ENCODE measurements at regions not wholly inside any gene's neighbourhood (a gene's known extent, or its start where the extent isn't known, plus 50 kb on each side); places are given as distances from the start of the nearest gene placed in this dataset.

DNA sequence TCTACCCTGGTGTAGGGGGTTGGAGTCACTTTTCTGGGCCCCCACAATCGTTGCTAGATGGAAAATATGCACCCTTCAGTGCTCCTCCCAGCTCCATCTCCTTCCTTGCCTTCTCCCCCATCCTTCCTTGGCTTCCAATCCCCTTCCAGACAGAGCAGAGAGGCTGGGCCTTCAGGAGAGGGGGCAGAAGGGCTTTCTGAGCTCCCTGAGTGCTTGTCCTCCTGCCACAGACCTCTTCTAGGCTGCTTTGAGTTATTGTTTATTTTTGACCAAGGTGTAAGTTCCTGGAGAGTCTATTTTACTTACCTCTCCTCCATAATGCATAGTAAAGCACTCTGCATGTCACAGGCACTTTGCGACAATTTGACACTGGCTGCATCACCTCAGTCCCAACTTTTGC lies 96.4 kb upstream of the CNKSR3 start:
- no peak for TF ChIP-seq GATA3 (IDR thresholded peaks at IDR 0.05; ENCODE audit: low read depth, low read length)
- no peak for TF ChIP-seq GATA2 (IDR thresholded peaks at IDR 0.05; ENCODE audit: low read depth, low read length)

DNA sequence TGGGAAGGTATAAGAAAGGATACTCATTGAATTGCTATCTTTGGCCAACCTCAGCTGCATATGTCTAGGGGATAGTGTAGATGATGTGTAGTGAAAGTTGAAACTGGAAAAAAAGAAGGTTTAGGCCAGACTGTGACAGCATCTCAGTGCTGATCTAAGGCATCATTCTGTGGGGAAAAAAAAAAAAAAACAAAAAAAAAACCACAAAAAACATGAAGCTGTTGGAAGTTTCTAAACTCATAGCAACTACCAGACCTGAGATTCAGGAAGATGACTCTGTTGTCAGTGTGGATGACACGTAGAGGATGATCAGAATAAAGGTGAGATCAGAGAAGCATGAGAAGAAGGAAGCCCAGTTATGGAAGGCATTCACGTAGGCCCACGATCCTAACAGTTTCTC lies 100.8 kb upstream of the CNKSR3 start:
- TF ChIP-seq GATA3 (IDR thresholded peaks at IDR 0.05; ENCODE audit: low read depth, low read length) (no peak), GATA2 (IDR thresholded peaks at IDR 0.05; ENCODE audit: low read depth, low read length) (no peak)

DNA sequence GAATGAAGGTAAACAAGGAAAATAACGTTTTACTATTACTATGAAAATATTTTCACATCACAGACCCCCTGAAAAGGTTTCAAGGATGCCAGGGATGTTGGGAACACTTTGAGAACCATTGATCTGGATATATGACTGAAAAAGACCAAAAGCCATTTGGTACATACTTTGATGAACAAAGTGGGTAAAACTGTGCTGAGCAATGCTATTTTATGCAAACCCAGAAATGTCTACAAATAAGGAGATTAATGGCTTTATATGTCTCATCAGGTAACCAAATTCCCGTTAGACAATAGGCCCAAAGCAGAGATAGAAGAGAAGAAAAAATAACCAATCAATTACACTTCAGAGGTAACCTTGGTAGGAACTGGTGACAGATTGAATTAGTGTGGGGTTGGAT lies 101.4 kb upstream of the CNKSR3 start:
- TF ChIP-seq GATA3 (IDR thresholded peaks at IDR 0.05; ENCODE audit: low read depth, low read length) (no peak), GATA2 (IDR thresholded peaks at IDR 0.05; ENCODE audit: low read depth, low read length) (no peak)

DNA sequence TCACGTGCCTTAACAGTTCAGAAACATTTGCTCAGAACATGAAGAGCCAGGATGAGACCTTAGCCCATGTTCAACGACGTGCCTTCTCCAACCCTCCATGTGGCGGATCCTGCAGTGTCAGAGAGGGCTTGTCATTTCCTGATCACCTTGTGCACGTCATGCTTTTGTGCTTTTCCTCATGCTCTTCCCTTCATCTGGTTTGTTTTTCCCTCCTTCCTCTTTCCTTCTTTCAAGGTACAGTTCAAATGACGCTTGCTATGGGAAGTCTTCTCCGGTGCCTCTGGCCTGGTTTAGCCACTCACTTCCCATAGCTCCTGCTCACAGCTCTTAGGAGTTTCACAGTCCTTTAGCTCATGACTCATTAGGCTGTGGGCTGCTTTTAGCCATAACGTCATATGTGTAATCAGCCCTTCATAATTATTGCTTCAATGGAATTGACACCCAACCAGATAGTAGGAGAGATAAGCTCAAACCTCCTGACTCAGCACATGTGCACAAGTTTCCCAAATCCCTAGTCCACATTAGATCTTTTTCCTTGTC lies 102.7 kb upstream of the CNKSR3 start:
- no peak for TF ChIP-seq GATA3 (IDR thresholded peaks at IDR 0.05; ENCODE audit: low read depth, low read length)
- no peak; the same call in 1 of the 2 replicates for TF ChIP-seq GATA2 (IDR thresholded peaks at IDR 0.05; ENCODE audit: low read depth, low read length)

DNA sequence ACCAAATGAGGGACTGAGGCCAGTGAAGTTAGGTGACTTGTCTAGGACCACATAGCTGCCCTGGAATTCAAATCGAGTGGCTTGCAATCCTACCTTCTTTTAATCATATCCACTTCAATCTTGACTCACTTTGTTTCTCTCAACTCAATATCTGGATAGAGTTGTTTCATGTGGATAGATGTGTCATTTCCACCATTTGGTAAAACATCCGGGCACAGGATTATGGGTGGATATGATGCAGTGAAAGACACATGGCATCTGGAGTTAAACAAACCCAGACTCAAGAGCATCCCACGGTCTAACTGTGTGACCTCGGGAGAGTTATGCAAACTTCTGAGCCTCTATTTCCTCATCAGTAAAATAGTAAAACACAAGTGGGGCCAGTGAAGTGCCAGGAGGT lies 103.6 kb upstream of the CNKSR3 start:
- no peak for TF ChIP-seq GATA2 (IDR thresholded peaks at IDR 0.05; ENCODE audit: low read depth, low read length)
- TF ChIP-seq GATA3 (IDR thresholded peaks at IDR 0.05; ENCODE audit: low read depth, low read length), result no peak

DNA sequence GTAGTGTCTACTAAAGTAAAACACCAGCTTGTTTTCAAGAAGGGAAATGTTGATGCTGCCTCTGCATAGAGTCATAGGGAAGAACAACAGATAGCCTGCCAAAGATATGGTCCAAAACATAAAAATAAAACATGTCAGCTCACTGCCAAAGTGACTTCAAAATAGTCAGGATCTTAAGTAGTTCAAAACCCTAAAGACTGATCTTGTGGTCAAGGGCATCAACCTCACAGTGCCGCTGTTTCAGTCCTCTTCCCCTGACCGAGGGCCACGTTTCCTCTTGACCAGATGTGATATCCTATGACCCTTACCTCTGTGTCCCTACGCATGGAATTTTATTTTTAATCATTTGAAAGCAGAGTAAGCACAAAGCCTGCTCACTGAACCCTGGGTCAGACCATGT lies 104.2 kb upstream of the CNKSR3 start:
- TF ChIP-seq GATA2 (IDR thresholded peaks at IDR 0.05; ENCODE audit: low read depth, low read length) (no peak), GATA3 (IDR thresholded peaks at IDR 0.05; ENCODE audit: low read depth, low read length) (no peak)

DNA sequence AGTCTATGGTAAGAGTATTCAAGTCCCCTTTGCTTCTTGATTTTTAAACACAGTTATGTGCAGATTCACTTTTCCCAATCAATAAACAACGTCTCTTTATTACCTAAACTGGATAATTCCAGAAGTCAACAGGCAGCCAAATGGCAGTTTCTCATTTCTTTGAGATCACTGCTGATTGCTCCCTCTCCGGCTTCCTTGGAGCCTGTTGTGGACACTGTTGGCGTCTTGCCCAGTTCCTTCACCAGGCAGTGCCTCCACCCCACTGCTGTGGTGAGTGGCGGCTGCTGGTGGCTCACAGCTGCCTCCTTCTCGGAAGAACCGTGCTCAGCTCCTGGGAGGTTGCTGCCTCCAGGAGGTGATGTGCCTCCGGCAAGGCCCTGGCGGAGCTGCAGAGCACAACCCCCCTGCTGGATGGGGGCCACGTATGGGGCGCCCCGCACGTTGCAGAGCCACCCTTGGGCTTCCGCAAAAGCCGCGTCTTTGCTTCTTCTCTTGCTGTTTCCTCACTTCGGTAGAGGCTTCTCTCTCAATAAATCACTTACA lies 105.1 kb upstream of the CNKSR3 start:
- TF ChIP-seq GATA2 (IDR thresholded peaks at IDR 0.05; ENCODE audit: low read depth, low read length) (no peak), GATA3 (IDR thresholded peaks at IDR 0.05; ENCODE audit: low read depth, low read length) (no peak)

DNA sequence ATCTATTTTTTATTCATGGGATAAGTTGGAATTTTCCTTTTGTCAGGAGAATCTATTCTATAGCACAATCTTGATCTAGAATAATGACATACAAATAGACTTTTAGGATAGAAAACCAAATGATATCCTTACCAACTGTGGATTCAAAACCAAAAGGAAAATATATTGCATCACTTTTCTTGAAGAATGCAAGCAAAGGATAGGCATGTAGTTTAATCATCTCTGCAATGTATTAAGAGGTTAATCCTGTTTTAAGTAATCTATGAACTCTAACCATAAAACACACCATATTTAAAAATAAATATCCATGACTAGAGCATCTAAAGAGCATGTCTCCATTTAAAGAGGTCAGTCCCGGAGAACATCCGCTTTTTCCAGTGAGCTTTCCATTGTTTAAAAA lies 106.7 kb upstream of the CNKSR3 start:
- TF ChIP-seq GATA2 (IDR thresholded peaks at IDR 0.05; ENCODE audit: low read depth, low read length), result no peak
- no peak for TF ChIP-seq GATA3 (IDR thresholded peaks at IDR 0.05; ENCODE audit: low read depth, low read length)

DNA sequence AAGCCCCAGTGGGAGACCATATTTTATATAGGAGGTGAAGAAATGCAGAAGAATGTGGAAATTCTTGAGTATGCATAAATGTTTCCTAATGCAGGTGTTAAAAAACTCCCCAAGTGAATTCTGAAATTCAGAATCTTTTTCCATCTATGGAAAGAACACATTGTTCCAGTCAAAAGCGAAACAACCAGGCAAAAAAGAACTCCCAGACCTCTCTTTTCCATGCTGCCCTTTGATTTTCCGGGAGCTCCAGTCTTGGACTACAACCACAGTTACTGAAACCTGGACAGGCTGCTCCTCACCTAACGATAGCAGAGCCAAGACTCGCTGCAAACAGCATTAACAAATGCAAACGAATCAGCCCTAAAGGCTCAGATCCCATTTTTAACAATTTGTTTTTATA lies 108.7 kb upstream of the CNKSR3 start:
- TF ChIP-seq GATA2 (IDR thresholded peaks at IDR 0.05; ENCODE audit: low read depth, low read length) (no peak), GATA3 (IDR thresholded peaks at IDR 0.05; ENCODE audit: low read depth, low read length) (no peak)

DNA sequence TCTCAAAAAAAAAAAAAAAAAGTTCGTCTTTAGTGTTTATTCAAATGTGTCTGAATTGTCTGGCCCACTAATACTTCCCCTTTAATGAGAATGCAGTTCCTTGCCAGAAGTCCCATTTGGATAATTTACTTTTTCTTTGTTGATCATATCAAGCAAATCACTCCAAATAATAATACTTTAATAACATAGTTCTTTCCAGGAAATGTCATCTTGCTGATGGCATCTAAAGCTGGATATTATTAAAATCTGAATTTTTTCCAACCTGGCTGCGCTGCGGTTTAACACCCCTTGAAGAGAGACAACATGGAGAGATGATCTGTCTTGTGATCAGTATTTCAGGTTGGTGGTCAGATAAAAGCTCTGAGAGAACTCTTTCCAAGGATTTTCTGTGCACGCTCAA lies 111.2 kb upstream of the CNKSR3 start:
- TF ChIP-seq GATA3 (IDR thresholded peaks at IDR 0.05; ENCODE audit: low read depth, low read length) (no peak), GATA2 (IDR thresholded peaks at IDR 0.05; ENCODE audit: low read depth, low read length) (no peak)

DNA sequence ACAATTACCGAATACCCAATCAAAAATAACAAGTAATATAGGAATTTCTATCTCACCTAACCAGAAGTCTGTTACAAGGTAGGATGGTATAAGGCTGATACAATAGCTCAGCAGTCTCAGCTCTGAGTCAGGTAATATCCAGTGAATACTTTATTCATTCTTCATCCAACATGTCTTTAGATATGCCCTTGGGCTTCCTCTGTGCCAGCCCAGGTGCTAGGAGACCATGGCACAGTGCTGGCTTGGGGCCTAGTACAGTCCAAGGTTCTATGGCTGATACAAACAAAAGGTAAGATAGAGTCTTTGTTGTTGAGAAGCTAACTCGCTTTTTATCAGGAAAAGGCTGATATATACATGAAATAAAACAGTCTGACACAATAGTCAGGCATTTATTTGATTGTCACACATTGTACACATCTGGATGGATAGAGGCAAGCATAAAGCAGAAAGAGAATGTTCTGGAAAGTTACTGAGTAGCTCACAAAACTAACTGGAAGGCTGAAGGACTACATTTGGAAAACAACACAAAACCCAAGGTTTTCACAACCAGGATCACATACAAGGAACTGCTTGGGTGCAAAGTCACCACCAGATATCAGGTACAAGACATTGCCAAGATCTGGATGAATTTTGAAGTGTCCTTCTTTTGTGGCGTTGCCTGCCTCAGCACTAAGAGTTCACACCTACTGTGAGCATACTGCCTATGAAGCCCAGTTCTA lies 110.4 kb upstream of the SCAF8 start:
- no peak for TF ChIP-seq GATA2 (IDR thresholded peaks at IDR 0.05; ENCODE audit: low read depth, low read length)

DNA sequence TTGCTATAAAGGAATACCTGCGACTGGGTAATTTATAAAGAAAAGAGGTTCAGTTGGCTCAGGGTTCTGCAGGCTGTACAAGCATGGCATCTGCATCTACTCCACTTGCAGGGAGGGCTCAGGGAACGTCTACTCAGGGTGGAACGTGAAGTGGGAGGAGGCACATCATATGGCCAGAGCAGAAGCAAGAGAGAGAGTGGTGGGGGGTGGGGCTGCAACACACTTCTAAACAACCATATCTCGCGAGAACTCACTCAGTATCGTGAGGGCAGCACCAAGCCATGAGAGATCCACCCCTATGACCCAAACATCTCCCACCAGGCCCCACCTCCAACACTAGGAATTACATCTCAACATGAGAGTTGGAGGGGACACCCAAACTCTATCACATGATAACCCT lies 109.8 kb upstream of the SCAF8 start:
- TF ChIP-seq GATA3 (IDR thresholded peaks at IDR 0.05; ENCODE audit: low read depth, low read length) (no peak), GATA2 (IDR thresholded peaks at IDR 0.05; ENCODE audit: low read depth, low read length) (no peak)

DNA sequence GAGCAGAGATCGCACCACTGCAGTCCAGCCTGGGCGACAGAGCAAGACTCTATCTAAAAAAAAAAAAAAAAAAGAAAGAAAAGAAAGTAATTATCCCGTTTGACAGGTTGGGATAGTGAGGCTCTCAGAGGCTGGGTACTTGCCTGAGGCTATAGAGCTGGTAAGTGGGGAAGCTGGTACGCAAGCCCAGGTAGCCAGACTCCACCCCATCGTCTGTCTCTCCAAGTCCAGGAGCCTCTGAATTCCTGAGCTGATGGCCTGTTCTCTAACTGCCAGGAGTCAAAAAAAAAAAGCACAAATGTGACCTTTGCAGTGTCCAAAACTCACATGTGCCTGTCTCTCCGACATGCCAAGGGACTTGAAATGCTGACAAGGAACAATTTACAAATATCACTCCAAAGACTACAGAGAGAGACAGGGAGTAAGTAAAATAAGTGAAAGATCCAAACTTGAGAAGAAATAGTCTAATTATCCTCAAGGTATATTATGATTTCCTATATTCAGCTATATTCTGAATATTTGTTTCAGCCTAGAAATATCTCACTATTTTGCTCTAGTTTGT lies 109.1 kb upstream of the SCAF8 start:
- no peak for TF ChIP-seq GATA3 (IDR thresholded peaks at IDR 0.05; ENCODE audit: low read depth, low read length)
- no peak for TF ChIP-seq GATA2 (IDR thresholded peaks at IDR 0.05; ENCODE audit: low read depth, low read length)

DNA sequence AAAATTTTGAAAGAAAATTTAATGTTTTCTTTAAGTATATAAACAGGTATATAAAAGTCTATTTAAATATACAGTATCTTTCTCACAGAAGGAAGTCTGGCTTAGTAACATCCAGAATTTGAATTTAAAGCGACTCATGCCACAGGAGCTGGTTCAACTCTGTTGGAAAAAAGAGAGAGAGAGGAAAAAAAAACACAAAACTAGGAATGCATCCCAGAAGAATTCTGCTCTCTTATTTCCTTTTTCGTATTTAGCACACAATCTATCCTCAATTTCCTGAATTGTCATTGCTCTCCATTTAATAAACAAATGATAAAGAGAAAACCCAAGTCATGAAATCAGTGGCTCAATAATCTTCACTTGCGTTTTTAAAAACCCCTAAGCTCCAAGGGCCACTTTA lies 107.5 kb upstream of the SCAF8 start:
- no peak for TF ChIP-seq GATA2 (IDR thresholded peaks at IDR 0.05; ENCODE audit: low read depth, low read length)
- no peak for TF ChIP-seq GATA3 (IDR thresholded peaks at IDR 0.05; ENCODE audit: low read depth, low read length)

DNA sequence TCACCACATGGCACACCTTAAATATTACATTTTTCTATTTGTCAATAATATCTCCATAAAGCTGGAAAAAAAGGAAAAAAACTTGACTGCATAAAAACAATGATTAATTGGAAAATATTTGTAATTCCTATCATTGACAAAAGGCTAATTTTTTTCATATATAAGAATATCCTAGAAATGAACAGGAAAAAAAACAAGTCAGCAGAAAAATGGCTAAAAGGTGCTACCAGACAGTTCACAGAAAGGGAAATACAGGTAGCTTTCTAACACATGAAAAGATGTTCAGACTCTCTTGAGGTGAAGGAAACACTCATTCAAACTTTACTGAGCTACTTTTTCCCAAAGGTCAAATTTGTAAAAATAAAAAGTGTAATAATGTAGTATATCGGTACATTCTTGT lies 104.1 kb upstream of the SCAF8 start:
- TF ChIP-seq GATA3 (IDR thresholded peaks at IDR 0.05; ENCODE audit: low read depth, low read length) (no peak), GATA2 (IDR thresholded peaks at IDR 0.05; ENCODE audit: low read depth, low read length) (no peak)
